SU-DHL-6 (cell line): ENCODE measurements at regions not wholly inside any gene's neighbourhood (a gene's known extent, or its start where the extent isn't known, plus 50 kb on each side); places are given as distances from the start of the nearest gene placed in this dataset.

ENCODE experiments used
- H2AFZ ChIP-seq: fragments of 200-600 bp; sonication (generic); 2 replicates; pipeline ENCODE4 v1.6.1; 2014; ENCODE audit warnings: low read depth, mild to moderate bottlenecking, moderate library complexity, mixed read lengths, antibody characterized with exemption, low read length; ENCODE audit not compliant: severe bottlenecking
- H3F3A ChIP-seq: fragments of 200-600 bp; shearing (Covaris generic); 2 replicates; pipeline ENCODE4 v1.6.0; 2016; ENCODE audit warnings: antibody characterized with exemption, mild to moderate bottlenecking; ENCODE audit not compliant: insufficient read depth
- H3K27ac ChIP-seq: fragments of 200-600 bp; sonication (generic); 2 replicates; pipeline ENCODE4 v1.5.1; 2016; ENCODE audit warnings: low read depth, mild to moderate bottlenecking, low read length, moderate library complexity, mixed read lengths
- H3K27me3 ChIP-seq: fragments of 200-600 bp; sonication (generic), shearing (Covaris generic); 2 replicates; pipeline ENCODE4 v1.6.0; 2014; ENCODE audit warnings: mild to moderate bottlenecking, low read length
- H3K36me3 ChIP-seq: fragments of 200-600 bp; sonication (generic); 2 replicates; pipeline ENCODE4 v1.6.1; 2014; ENCODE audit warnings: mild to moderate bottlenecking, low read length, mixed read lengths
- H3K4me2 ChIP-seq: fragments of 300-600, 200-600 bp; shearing (Covaris generic), sonication (generic); 2 replicates; pipeline ENCODE4 v1.6.0; 2014; ENCODE audit warnings: low read length, low read depth, mild to moderate bottlenecking; ENCODE audit not compliant: poor library complexity, severe bottlenecking
- H3K4me3 ChIP-seq: fragments of 200-600 bp; sonication (generic); 2 replicates; pipeline ENCODE4 v1.5.1; 2014; ENCODE audit warnings: antibody characterized with exemption, low read length, mild to moderate bottlenecking, mixed read lengths; ENCODE audit not compliant: insufficient read depth, poor library complexity, severe bottlenecking
- H3K79me2 ChIP-seq: fragments of 200-600 bp; sonication (generic); 2 replicates; pipeline ENCODE4 v1.6.1; 2014; ENCODE audit warnings: mild to moderate bottlenecking, low read length, moderate library complexity; ENCODE audit not compliant: insufficient read depth
- H3K9ac ChIP-seq: fragments of 200-600 bp; sonication (generic); 2 replicates; pipeline ENCODE4 v1.7.0; 2014; ENCODE audit warnings: mild to moderate bottlenecking, low read length
- H3K9me2 ChIP-seq: fragments of 200-600 bp; sonication (generic); replicated peaks from 2 replicates; pipeline ENCODE4 v1.6.1; 2014; ENCODE audit warnings: low read length; ENCODE audit not compliant: insufficient read depth
- H3K9me3 ChIP-seq: fragments of 200-600 bp; sonication (generic); 2 replicates; pipeline ENCODE4 v1.6.1; 2014; ENCODE audit warnings: low read length, mixed read lengths; ENCODE audit not compliant: insufficient read depth
- H4K20me1 ChIP-seq: fragments of 200-600 bp; sonication (generic); 2 replicates; pipeline ENCODE4 v1.6.1; 2014; ENCODE audit warnings: low read depth, mild to moderate bottlenecking, antibody characterized with exemption, low read length, moderate library complexity, mixed read lengths
- CTCF ChIP-seq: fragments of 200-600 bp; sonication (generic); IDR thresholded peaks from one replicate; pipeline ENCODE4 v1.5.1; 2017; ENCODE audit warnings: antibody characterized with exemption, mild to moderate bottlenecking, low read length, moderate library complexity; ENCODE audit not compliant: insufficient read depth, poor library complexity, severe bottlenecking
- EZH2phosphoT487 ChIP-seq: fragments of 200-600 bp; sonication (generic), shearing (Covaris generic); conservative IDR thresholded peaks from 2 replicates; pipeline ENCODE4 v1.6.1; 2018; ENCODE audit warnings: mild to moderate bottlenecking, antibody characterized with exemption, low read length, moderate library complexity, mixed read lengths

- Histone ChIP-seq H3K36me3 (no peaks in the 10 kb centered on the region), H3K79me2 (no peaks in the 10 kb centered on the region), H3K4me2 (no peak overlapping the region), H3K27me3 (no peaks in the 10 kb centered on the region), H3K9ac (no peak overlapping the region), H3K27ac (no peak overlapping the region), H3K9me2 (no peaks in the 10 kb centered on the region), H3F3A (no peaks in the 10 kb centered on the region), H3K4me3 (no peak overlapping the region), H3K9me3 (no peaks in the 10 kb centered on the region), H4K20me1 (no peaks in the 10 kb centered on the region), H2AFZ (no peak overlapping the region)
- TF ChIP-seq EZH2phosphoT487 (no peak), CTCF (no peak)
These were observed 99.8 kb upstream of the H2AZ1 start for GRCh38 chr4:100049872-100050271.

GRCh38 chr4:100042711-100043110 lies 92.6 kb upstream of the H2AZ1 start:
- no peaks in the 10 kb centered on the region for H3K9me3 ChIP-seq

GRCh38 chr4:100042235-100042634 lies 92.2 kb upstream of the H2AZ1 start:
- no peaks in the 10 kb centered on the region for H3K9me2 ChIP-seq
- no peak overlapping the region for H3K27ac ChIP-seq
- H3F3A ChIP-seq: no peaks in the 10 kb centered on the region
- H3K79me2 ChIP-seq: no peaks in the 10 kb centered on the region
- no peak overlapping the region for H3K9ac ChIP-seq
- no peaks in the 10 kb centered on the region for H3K27me3 ChIP-seq
- no peak overlapping the region for H3K4me2 ChIP-seq
- no peak overlapping the region for H3K4me3 ChIP-seq
- no peaks in the 10 kb centered on the region for H3K36me3 ChIP-seq
- no peak overlapping the region for H2AFZ ChIP-seq
- no peak for TF ChIP-seq EZH2phosphoT487
- no peak for TF ChIP-seq CTCF
- H4K20me1 ChIP-seq: no peaks in the 10 kb centered on the region
- H3K9me3 ChIP-seq: no peaks in the 10 kb centered on the region

More at GRCh38 chr4:100042711-100043110, 92.6 kb upstream of the H2AZ1 start:
- H3K4me3 ChIP-seq: no peak overlapping the region
- H4K20me1 ChIP-seq: no peaks in the 10 kb centered on the region
- no peaks in the 10 kb centered on the region for H3F3A ChIP-seq
- no peak overlapping the region for H2AFZ ChIP-seq
- H3K9ac ChIP-seq: no peak overlapping the region
- H3K36me3 ChIP-seq: no peaks in the 10 kb centered on the region
- H3K27me3 ChIP-seq: no peaks in the 10 kb centered on the region
- H3K79me2 ChIP-seq: no peaks in the 10 kb centered on the region
- no peak overlapping the region for H3K27ac ChIP-seq
- H3K9me2 ChIP-seq: no peaks in the 10 kb centered on the region
- TF ChIP-seq CTCF: no peak
- no peak for TF ChIP-seq EZH2phosphoT487
- no peak overlapping the region for H3K4me2 ChIP-seq

GRCh38 chr4:100041646-100042045 lies 91.6 kb upstream of the H2AZ1 start:
- no peak overlapping the region for H3K4me3 ChIP-seq
- no peaks in the 10 kb centered on the region for H3K27me3 ChIP-seq
- no peaks in the 10 kb centered on the region for H3K9me2 ChIP-seq
- H3K9me3 ChIP-seq: no peaks in the 10 kb centered on the region
- no peak overlapping the region for H3K27ac ChIP-seq
- no peaks in the 10 kb centered on the region for H3K36me3 ChIP-seq
- H3F3A ChIP-seq: no peaks in the 10 kb centered on the region
- no peaks in the 10 kb centered on the region for H4K20me1 ChIP-seq
- no peak overlapping the region for H2AFZ ChIP-seq
- no peak overlapping the region for H3K9ac ChIP-seq
- H3K79me2 ChIP-seq: no peaks in the 10 kb centered on the region
- TF ChIP-seq EZH2phosphoT487: no peak
- no peak for TF ChIP-seq CTCF
- H3K4me2 ChIP-seq: no peak overlapping the region
